ENCODE measurements at regions not wholly inside any gene's neighbourhood (a gene's known extent, or its start where the extent isn't known, plus 50 kb on each side); places are given as distances from the start of the nearest gene placed in this dataset.

DNA sequence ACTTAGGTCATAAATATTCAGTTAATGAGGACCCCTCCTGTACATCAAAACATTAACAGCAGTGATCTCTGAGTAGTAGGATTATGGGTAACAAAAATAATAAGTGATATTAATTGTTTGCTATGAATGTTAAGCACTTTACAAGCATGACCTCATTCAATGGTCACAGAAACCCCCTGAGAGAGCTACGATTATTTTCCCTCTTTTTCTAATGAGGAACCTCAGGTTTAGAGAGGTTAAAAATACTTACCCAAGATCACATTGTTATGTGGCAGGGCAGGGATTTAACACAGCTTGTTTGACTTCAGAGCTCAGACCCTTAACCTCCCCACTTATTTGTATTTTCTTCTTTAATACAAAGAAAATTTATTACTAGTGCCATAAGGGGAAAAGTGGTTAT is 228.2 kb downstream of the TBL1XR1 start:
- H3K9ac ChIP-seq (ENCODE audit: insufficient read length, low read depth): no peak overlapping the region
- no peak for DNase-seq (ENCODE audit: low read depth, low spot score)
- no peaks in the 10 kb centered on the region for H3K36me3 ChIP-seq (ENCODE audit: insufficient read depth, insufficient read length, low read length)
- H3K4me3 ChIP-seq (ENCODE audit: insufficient read length, low read depth): no peak overlapping the region
- no peaks in the 10 kb centered on the region for H3K27me3 ChIP-seq (ENCODE audit: insufficient read depth, insufficient read length)
- no peaks in the 10 kb centered on the region for H3K4me1 ChIP-seq (ENCODE audit: insufficient read depth, insufficient read length)
- no peaks in the 10 kb centered on the region for H3K9me3 ChIP-seq (ENCODE audit: insufficient read depth, low read length)
- no peak for TF ChIP-seq ZNF274 (IDR thresholded peaks at IDR 0.05; ENCODE audit: low read depth, low read length)
- TF ChIP-seq SUZ12 (IDR thresholded peaks at IDR 0.05; ENCODE audit: extremely low read depth, insufficient read depth, insufficient read length): no peak
- no peak for TF ChIP-seq YY1 (IDR thresholded peaks at IDR 0.05; ENCODE audit: insufficient read depth, insufficient read length)

DNA sequence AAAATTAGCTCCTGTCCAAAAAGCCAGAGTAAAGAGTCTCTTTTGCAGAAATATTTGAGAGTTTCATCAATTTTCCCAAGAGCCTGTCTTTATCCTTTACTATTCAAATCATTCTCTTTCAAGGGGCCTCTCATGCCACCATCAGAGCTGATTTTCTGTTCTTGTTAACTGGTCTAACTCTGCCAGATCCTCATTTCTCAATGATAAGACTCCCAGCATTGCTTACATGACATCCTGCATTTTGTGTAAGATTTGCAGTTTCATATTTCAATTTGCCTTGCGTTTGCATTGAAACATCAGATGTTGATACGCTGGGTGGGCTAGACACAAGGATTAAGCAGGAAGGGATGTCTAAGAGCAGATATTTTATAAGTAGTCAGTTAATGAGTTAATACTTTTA is 228.7 kb downstream of the TBL1XR1 start:
- no peak for DNase-seq (ENCODE audit: low read depth, low spot score)
- no peaks in the 10 kb centered on the region for H3K27me3 ChIP-seq (ENCODE audit: insufficient read depth, insufficient read length)
- no peaks in the 10 kb centered on the region for H3K4me1 ChIP-seq (ENCODE audit: insufficient read depth, insufficient read length)
- H3K9ac ChIP-seq (ENCODE audit: insufficient read length, low read depth): no peak overlapping the region
- H3K4me3 ChIP-seq (ENCODE audit: insufficient read length, low read depth): no peak overlapping the region
- no peaks in the 10 kb centered on the region for H3K36me3 ChIP-seq (ENCODE audit: insufficient read depth, insufficient read length, low read length)
- TF ChIP-seq YY1 (IDR thresholded peaks at IDR 0.05; ENCODE audit: insufficient read depth, insufficient read length) (no peak), SUZ12 (IDR thresholded peaks at IDR 0.05; ENCODE audit: extremely low read depth, insufficient read depth, insufficient read length) (no peak), ZNF274 (IDR thresholded peaks at IDR 0.05; ENCODE audit: low read depth, low read length) (no peak)
- no peaks in the 10 kb centered on the region for H3K9me3 ChIP-seq (ENCODE audit: insufficient read depth, low read length)

DNA sequence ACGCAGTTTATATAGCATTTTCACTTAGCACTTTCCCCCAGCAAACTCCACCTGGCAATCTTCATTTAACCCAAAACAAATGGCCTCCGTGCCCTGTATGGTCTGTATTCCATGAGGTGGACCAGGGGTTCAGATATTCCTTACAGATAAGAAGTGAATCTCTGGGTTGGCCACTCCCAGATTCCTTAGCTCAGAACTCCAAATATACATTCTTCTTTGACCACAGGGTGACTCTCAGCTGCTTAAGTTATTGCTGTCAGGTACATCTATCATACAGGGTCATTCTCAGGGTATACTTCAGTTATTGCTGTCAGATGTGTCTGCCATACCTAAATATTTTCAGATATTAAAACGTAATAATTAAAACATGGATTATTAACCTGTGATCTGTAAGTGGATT is 229.8 kb downstream of the TBL1XR1 start:
- Histone ChIP-seq H3K4me1 (ENCODE audit: insufficient read depth, insufficient read length) (no peaks in the 10 kb centered on the region), H3K36me3 (ENCODE audit: insufficient read depth, insufficient read length, low read length) (no peaks in the 10 kb centered on the region), H3K27me3 (ENCODE audit: insufficient read depth, insufficient read length) (no peaks in the 10 kb centered on the region), H3K9me3 (ENCODE audit: insufficient read depth, low read length) (no peaks in the 10 kb centered on the region), H3K4me3 (ENCODE audit: insufficient read length, low read depth) (no peak overlapping the region), H3K9ac (ENCODE audit: insufficient read length, low read depth) (no peak overlapping the region)
- TF ChIP-seq YY1 (IDR thresholded peaks at IDR 0.05; ENCODE audit: insufficient read depth, insufficient read length): no peak
- no peak for TF ChIP-seq SUZ12 (IDR thresholded peaks at IDR 0.05; ENCODE audit: extremely low read depth, insufficient read depth, insufficient read length)
- no peak for TF ChIP-seq ZNF274 (IDR thresholded peaks at IDR 0.05; ENCODE audit: low read depth, low read length)
- DNase-seq (ENCODE audit: low read depth, low spot score): no peak

DNA sequence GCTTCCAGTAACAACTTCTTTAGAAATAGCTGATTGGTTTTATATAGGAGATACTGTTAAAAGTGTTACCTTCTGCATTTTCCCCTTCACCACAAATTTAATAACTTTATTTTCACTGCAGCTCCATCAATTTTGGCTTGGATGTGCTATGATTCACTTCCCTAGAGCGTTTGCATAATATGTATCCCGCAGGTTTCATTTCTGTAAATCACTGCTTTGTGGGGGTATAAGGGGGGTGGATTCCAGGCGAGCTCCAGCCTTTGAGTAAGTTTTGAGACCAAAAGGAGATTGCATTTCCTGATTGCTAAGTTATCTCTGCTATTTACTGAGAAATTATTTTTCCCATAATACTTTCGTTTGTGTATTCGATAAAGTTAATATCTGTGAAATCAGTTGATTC is 232.6 kb downstream of the TBL1XR1 start:
- Histone ChIP-seq H3K4me3 (ENCODE audit: insufficient read length, low read depth) (no peak overlapping the region), H3K4me1 (ENCODE audit: insufficient read depth, insufficient read length) (no peaks in the 10 kb centered on the region), H3K36me3 (ENCODE audit: insufficient read depth, insufficient read length, low read length) (no peaks in the 10 kb centered on the region), H3K9me3 (ENCODE audit: insufficient read depth, low read length) (0 out of 2 replicates have a peak, but pooled peaks cover 5% of the 10 kb centered on the region), H3K27me3 (ENCODE audit: insufficient read depth, insufficient read length) (no peaks in the 10 kb centered on the region), H3K9ac (ENCODE audit: insufficient read length, low read depth) (no peak overlapping the region)
- no peak for DNase-seq (ENCODE audit: low read depth, low spot score)
- TF ChIP-seq SUZ12 (IDR thresholded peaks at IDR 0.05; ENCODE audit: extremely low read depth, insufficient read depth, insufficient read length) (no peak), ZNF274 (IDR thresholded peaks at IDR 0.05; ENCODE audit: low read depth, low read length) (no peak), YY1 (IDR thresholded peaks at IDR 0.05; ENCODE audit: insufficient read depth, insufficient read length) (no peak)

DNA sequence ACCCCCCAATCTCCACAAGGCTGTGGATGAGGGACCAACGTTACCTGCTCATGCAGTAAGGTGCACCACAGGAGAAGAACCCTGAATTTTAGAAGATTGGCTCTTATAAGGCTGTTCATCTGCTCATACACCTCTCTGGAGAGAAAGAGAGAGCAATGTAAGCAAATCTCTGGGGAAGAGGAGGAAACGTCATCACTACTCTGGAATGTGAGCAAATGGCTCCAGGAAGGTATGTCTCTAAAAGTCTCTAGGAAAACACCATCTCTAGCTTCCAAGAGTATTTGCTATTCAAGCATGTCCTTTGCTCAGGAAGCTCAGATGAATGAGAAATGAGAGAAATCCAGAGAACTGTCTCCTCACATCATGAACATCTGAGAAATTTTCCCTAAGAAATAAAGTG is 235.4 kb downstream of the TBL1XR1 start:
- 0 out of 2 replicates have a peak, but pooled peaks cover 5% of the 10 kb centered on the region for H3K9me3 ChIP-seq (ENCODE audit: insufficient read depth, low read length)
- H3K4me1 ChIP-seq (ENCODE audit: insufficient read depth, insufficient read length): no peaks in the 10 kb centered on the region
- H3K27me3 ChIP-seq (ENCODE audit: insufficient read depth, insufficient read length): no peaks in the 10 kb centered on the region
- H3K9ac ChIP-seq (ENCODE audit: insufficient read length, low read depth): no peak overlapping the region
- DNase-seq (ENCODE audit: low read depth, low spot score): peak; percentile 28
- H3K36me3 ChIP-seq (ENCODE audit: insufficient read depth, insufficient read length, low read length): no peaks in the 10 kb centered on the region
- H3K4me3 ChIP-seq (ENCODE audit: insufficient read length, low read depth): no peak overlapping the region
- TF ChIP-seq YY1 (IDR thresholded peaks at IDR 0.05; ENCODE audit: insufficient read depth, insufficient read length): no peak
- no peak for TF ChIP-seq SUZ12 (IDR thresholded peaks at IDR 0.05; ENCODE audit: extremely low read depth, insufficient read depth, insufficient read length)
- TF ChIP-seq ZNF274 (IDR thresholded peaks at IDR 0.05; ENCODE audit: low read depth, low read length): no peak

DNA sequence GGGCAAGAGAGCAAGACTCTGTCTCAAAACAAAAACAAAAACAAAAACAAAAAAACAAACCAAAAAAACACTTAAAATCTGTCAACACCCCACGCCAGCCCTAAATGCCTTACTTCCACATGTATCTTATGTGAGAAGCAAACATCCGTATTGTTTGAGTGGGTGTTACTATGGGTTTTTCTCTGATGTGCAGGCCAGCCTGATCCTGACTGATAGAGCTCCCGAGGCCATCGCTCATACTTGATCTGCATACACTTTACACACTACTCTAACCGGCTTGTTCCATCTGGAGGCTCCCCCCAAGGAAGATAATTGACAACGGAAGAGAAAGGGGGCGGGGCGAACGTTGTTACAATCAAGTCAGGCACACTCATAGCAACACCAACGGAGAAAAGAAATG is 237.4 kb downstream of the TBL1XR1 start:
- no peak overlapping the region for H3K9ac ChIP-seq (ENCODE audit: insufficient read length, low read depth)
- 0 out of 2 replicates have a peak, but pooled peaks cover 5% of the 10 kb centered on the region for H3K9me3 ChIP-seq (ENCODE audit: insufficient read depth, low read length)
- DNase-seq (ENCODE audit: low read depth, low spot score): no peak
- no peaks in the 10 kb centered on the region for H3K4me1 ChIP-seq (ENCODE audit: insufficient read depth, insufficient read length)
- H3K36me3 ChIP-seq (ENCODE audit: insufficient read depth, insufficient read length, low read length): no peaks in the 10 kb centered on the region
- H3K27me3 ChIP-seq (ENCODE audit: insufficient read depth, insufficient read length): no peaks in the 10 kb centered on the region
- no peak overlapping the region for H3K4me3 ChIP-seq (ENCODE audit: insufficient read length, low read depth)
- no peak for TF ChIP-seq YY1 (IDR thresholded peaks at IDR 0.05; ENCODE audit: insufficient read depth, insufficient read length)
- TF ChIP-seq SUZ12 (IDR thresholded peaks at IDR 0.05; ENCODE audit: extremely low read depth, insufficient read depth, insufficient read length): no peak
- TF ChIP-seq ZNF274 (IDR thresholded peaks at IDR 0.05; ENCODE audit: low read depth, low read length): no peak

DNA sequence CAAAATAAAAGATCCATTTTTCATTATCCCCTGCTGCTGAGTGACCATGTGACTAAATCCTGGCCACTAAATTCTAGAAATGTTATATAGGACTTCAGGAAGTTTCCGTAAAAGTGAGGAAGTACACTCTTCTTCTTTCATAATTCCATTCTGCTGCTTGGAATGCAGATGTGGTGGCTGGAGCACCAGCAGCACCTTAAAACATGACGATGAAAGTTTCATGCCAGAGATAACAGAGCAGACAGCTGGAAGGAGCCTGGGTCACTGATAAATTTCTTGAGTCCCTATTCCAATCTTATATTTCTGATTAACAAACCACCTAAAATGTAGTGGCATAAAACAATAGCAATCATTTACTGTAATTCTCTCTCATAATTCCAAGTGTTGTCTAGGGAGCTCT is 238.7 kb downstream of the TBL1XR1 start:
- TF ChIP-seq YY1 (IDR thresholded peaks at IDR 0.05; ENCODE audit: insufficient read depth, insufficient read length) (no peak), ZNF274 (IDR thresholded peaks at IDR 0.05; ENCODE audit: low read depth, low read length) (no peak), SUZ12 (IDR thresholded peaks at IDR 0.05; ENCODE audit: extremely low read depth, insufficient read depth, insufficient read length) (no peak)
- Histone ChIP-seq H3K9me3 (ENCODE audit: insufficient read depth, low read length) (0 out of 2 replicates have a peak, but pooled peaks cover 5% of the 10 kb centered on the region), H3K9ac (ENCODE audit: insufficient read length, low read depth) (no peak overlapping the region), H3K4me3 (ENCODE audit: insufficient read length, low read depth) (no peak overlapping the region), H3K36me3 (ENCODE audit: insufficient read depth, insufficient read length, low read length) (no peaks in the 10 kb centered on the region), H3K27me3 (ENCODE audit: insufficient read depth, insufficient read length) (no peaks in the 10 kb centered on the region), H3K4me1 (ENCODE audit: insufficient read depth, insufficient read length) (no peaks in the 10 kb centered on the region)
- no peak for DNase-seq (ENCODE audit: low read depth, low spot score)
